HepG2 (cell line): ENCODE measurements at regions not wholly inside any gene's neighbourhood (a gene's known extent, or its start where the extent isn't known, plus 50 kb on each side); places are given as distances from the start of the nearest gene placed in this dataset.

Source experiments
- ATAC-seq: fragments of 200-7000 bp; cut with Tn5 transposase; 3 replicates; pipeline ENCODE4 v1.9.1; 2020; ENCODE audit warnings: mild to moderate bottlenecking, moderate library complexity
- BruUV-seq: library from RNA; stranded (reverse); fragments of 400-500 nt; replicated peaks from 2 replicates; lab custom pipeline; 2021; lab: Mats Ljungman, UMichigan
- CTCF ChIA-PET: fragments of 300-600 bp; formaldehyde crosslinking; extraction: SDS; loops from one replicate; lab custom pipeline; 2021; ENCODE audit warnings: low total read pairs, inconsistent platforms, low intra/inter-chr PET ratio; lab: Yijun Ruan, JAX
- POLR2A ChIA-PET: fragments of 350-600 bp; sonication (Branson Sonifier 250); formaldehyde crosslinking; loops from one replicate; lab custom pipeline; 2020; ENCODE audit warnings: antibody characterized with exemption, inconsistent platforms; lab: Yijun Ruan, JAX
- DNase-seq: peaks from one replicate; pipeline ENCODE4 v3.0.0-alpha.2; 2015; ENCODE audit warnings: low spot score
- FAIRE-seq: peaks from 3 replicates; lab custom pipeline; 2011; peaks lifted over from hg19 to GRCh38; lab: Jason Lieb, UNC
- H2AFZ ChIP-seq: one replicate; pipeline ENCODE4 v1.6.1; 2011; ENCODE audit warnings: low read length, inconsistent platforms
- H3K27ac ChIP-seq: fragments of 300-600 bp; 3 replicates; pipeline ENCODE4 v1.8.0; 2011; ENCODE audit warnings: mixed run types, mild to moderate bottlenecking, mixed read lengths, low read length, inconsistent platforms; ENCODE audit not compliant: insufficient read depth; ENCODE audit errors: extremely low read length
- H3K27me3 ChIP-seq, 2 experiments: fragments of 200-600 bp in 1 of 2; 2 replicates in 1 of 2; 3 replicates in 1 of 2; pipeline versions ENCODE4 v1.6.0 to v1.8.0; 2011; ENCODE audit warnings: low read length in 2 of 2, mild to moderate bottlenecking in 2 of 2, moderate library complexity in 2 of 2, inconsistent platforms in 1 of 2; ENCODE audit not compliant: insufficient read depth in 2 of 2, control insufficient read depth in 1 of 2
- H3K36me3 ChIP-seq, 2 experiments: fragments of 200-600 bp in 1 of 2; replicated peaks in 1 of 2; 2 replicates in 1 of 2; 3 replicates in 1 of 2; pipeline versions ENCODE4 v1.5.1 to v1.8.0; 2011; ENCODE audit warnings: low read length in 2 of 2, inconsistent platforms in 1 of 2; ENCODE audit not compliant: insufficient read depth in 2 of 2, control insufficient read depth in 1 of 2
- H3K4me1 ChIP-seq: 2 replicates; pipeline ENCODE4 v1.5.1; 2012; ENCODE audit warnings: low read length, inconsistent platforms; ENCODE audit not compliant: insufficient read depth
- H3K4me2 ChIP-seq: 2 replicates; pipeline ENCODE4 v1.6.0; 2011; ENCODE audit warnings: low read depth, low read length, inconsistent platforms
- H3K4me3 ChIP-seq, 3 experiments: fragments of 200-600 bp in 1 of 3; sonication (generic), shearing (Covaris generic) in 1 of 3; replicated peaks in 1 of 3; 2 replicates each; pipeline ENCODE4 v1.5.1; 2011 to 2016; ENCODE audit warnings: low read length in 3 of 3, inconsistent platforms in 2 of 3, low read depth in 2 of 3, mild to moderate bottlenecking in 2 of 3, control low read depth in 1 of 3, mixed read lengths in 1 of 3; ENCODE audit not compliant: insufficient read depth in 1 of 3
- H3K79me2 ChIP-seq: one replicate; pipeline ENCODE4 v1.6.1; 2011; ENCODE audit warnings: low read length, inconsistent platforms; ENCODE audit not compliant: insufficient read depth
- H3K9ac ChIP-seq: 2 replicates; pipeline ENCODE4 v1.6.0; 2011; ENCODE audit warnings: mild to moderate bottlenecking, low read depth, low read length, inconsistent platforms; ENCODE audit not compliant: insufficient read depth
- H3K9me3 ChIP-seq: 2 replicates; pipeline ENCODE4 v1.5.1; 2012; ENCODE audit warnings: mild to moderate bottlenecking, low read length
- H4K20me1 ChIP-seq: 2 replicates; pipeline ENCODE4 v1.6.0; 2011; ENCODE audit warnings: inconsistent platforms, mild to moderate bottlenecking, low read length, moderate library complexity; ENCODE audit not compliant: insufficient read depth
- FOSL2 ChIP-seq: sonication (generic); formaldehyde crosslinking; IDR thresholded peaks from 2 replicates; pipeline ENCODE4 v1.4.0; 2020; ENCODE audit warnings: missing genetic modification reagents
- HDAC6 ChIP-seq: fragments of 200-600 bp; sonication (generic); IDR thresholded peaks from 2 replicates; pipeline ENCODE4 v1.7.0; 2017; ENCODE audit warnings: mild to moderate bottlenecking, antibody characterized with exemption, low read length, low read depth
- KLF16 ChIP-seq, 2 experiments: sonication (generic) in 1 of 2; formaldehyde crosslinking in 1 of 2; IDR thresholded peaks; 2 replicates each; pipeline versions ENCODE4 v1.6.1 to v1.8.0; 2016 to 2023; ENCODE audit warnings: missing genetic modification reagents in 2 of 2, missing compliant biosample characterization in 1 of 2
- NAIF1 ChIP-seq: sonication (generic); formaldehyde crosslinking; IDR thresholded peaks from 2 replicates; pipeline ENCODE4 v1.5.0; 2020; ENCODE audit warnings: mild to moderate bottlenecking, missing genetic modification reagents, borderline replicate concordance
- NFKB2 ChIP-seq: sonication (generic); formaldehyde crosslinking; IDR thresholded peaks from 2 replicates; pipeline ENCODE4 v1.4.0; 2020; ENCODE audit warnings: missing genetic modification reagents, borderline replicate concordance
- RBM22 ChIP-seq: fragments of 200-400 bp; formaldehyde crosslinking; optimal IDR thresholded peaks from 2 replicates; pipeline ENCODE3; 2017; ENCODE audit warnings: mild to moderate bottlenecking, low read length, moderate library complexity
- ZFP36 ChIP-seq: fragments of 150-350 bp; IDR thresholded peaks from 2 replicates; pipeline ENCODE4 v1.6.1; 2018; ENCODE audit warnings: borderline replicate concordance, low read length, low read depth; ENCODE audit not compliant: partially characterized antibody
- ZNF296 ChIP-seq: sonication (generic); formaldehyde crosslinking; conservative IDR thresholded peaks from 2 replicates; pipeline ENCODE4 v1.5.0; 2020; ENCODE audit warnings: mild to moderate bottlenecking, missing genetic modification reagents
- ZNF558 ChIP-seq: sonication (generic); formaldehyde crosslinking; IDR thresholded peaks from 2 replicates; pipeline ENCODE4 v1.9.0; 2022; ENCODE audit warnings: mild to moderate bottlenecking, missing genetic modification reagents, borderline replicate concordance
- ZNF562 ChIP-seq: sonication (generic); formaldehyde crosslinking; IDR thresholded peaks from 2 replicates; pipeline ENCODE4 v1.8.0; 2022; ENCODE audit warnings: missing genetic modification reagents, borderline replicate concordance
- ZNF891 ChIP-seq: sonication (generic); formaldehyde crosslinking; IDR thresholded peaks from 2 replicates; pipeline ENCODE4 v1.5.0; 2020; ENCODE audit warnings: mild to moderate bottlenecking, missing genetic modification reagents
- WGBS: methylation state at CpG from one replicate; pipeline ENCODE4 v1.1.6; 2017; ENCODE audit warnings: low lambda C conversion rate; 5-methylcytosine and 5-hydroxymethylcytosine counted together
- in situ Hi-C: cut with HindIII; loops from 2 replicates; pipeline ENCODE4 v1.10.0; 2017; ENCODE audit warnings: low pct_unique_long_range_greater_than_20kb; ENCODE audit not compliant: extremely low pct_ligation_motif_present
- intact Hi-C: fragments of 100-400 bp; cut with micrococcal nuclease; formaldehyde crosslinking; loops from one replicate; pipeline ENCODE4 v1.10.0; 2022; ENCODE audit not compliant: unreplicated experiment

- no peak for TF ChIP-seq KLF16 (CRISPR knock-in tag; IDR thresholded peaks at IDR 0.05)
- no peak for TF ChIP-seq HDAC6
- TF ChIP-seq FOSL2 (CRISPR knock-in tag), result no peak
- no peak for TF ChIP-seq RBM22
- no peak for TF ChIP-seq NFKB2 (CRISPR knock-in tag)
- TF ChIP-seq ZNF891 (CRISPR knock-in tag), result no peak
- TF ChIP-seq NAIF1, result no peak
- TF ChIP-seq ZNF296 (CRISPR knock-in tag), result no peak
- no peak for TF ChIP-seq ZNF558 (CRISPR knock-in tag)
These were observed 1076.1 kb upstream of the ADGRB3 start (continued) for GRCh38 chr6:67558985-67559384.

DNA sequence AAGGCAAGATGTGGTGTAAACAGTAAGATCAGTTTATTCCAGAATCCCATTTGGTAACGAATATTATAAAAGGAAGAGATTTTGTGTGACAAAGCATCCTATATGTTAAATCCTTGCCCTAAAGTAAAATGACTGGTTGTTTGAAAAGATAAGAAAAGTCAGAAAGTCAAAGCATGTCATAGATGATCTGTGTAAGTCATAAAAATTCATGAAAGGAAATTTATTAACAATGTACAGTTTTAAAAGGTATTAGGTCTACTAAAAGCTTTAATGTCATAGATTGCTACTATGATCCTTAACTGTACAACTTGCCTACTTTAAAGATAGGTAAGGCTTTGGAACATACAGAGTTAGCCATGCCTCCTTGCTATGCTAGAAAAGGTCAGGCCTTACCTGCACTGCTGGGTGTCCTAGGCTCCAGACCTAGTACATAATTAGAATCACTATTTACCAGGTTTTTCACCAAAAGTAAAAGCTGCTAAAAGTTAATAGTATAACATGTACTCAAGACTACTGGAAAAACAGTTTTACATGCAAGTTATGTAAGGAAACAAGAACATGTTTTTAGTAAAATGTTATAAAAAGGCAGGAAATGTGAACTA is 1090.1 kb upstream of the ADGRB3 start:
- H3K9me3 ChIP-seq, result peaks cover 80% of the 10 kb centered on the region
- CTCF ChIA-PET, result no interaction called here
- ATAC-seq, result no peak
- in situ Hi-C loops (no loop called here), intact Hi-C loops (no loop called here)
- H3K36me3 ChIP-seq, result no peaks in the 10 kb centered on the region
- TF ChIP-seq ZFP36, result peak; percentile 12
- no peak for TF ChIP-seq ZNF562 (CRISPR knock-in tag)
- no peak for FAIRE-seq
- no peak overlapping the region for H2AFZ ChIP-seq
- no peak for DNase-seq
- H3K4me1 ChIP-seq, result no peaks in the 10 kb centered on the region
- no peaks in the 10 kb centered on the region for H4K20me1 ChIP-seq
- no peak overlapping the region for H3K27ac ChIP-seq
- WGBS, result 3% methylated on average over 1 of the region's 1 CpG
- H3K79me2 ChIP-seq, result no peaks in the 10 kb centered on the region
- POLR2A ChIA-PET, result no interaction called here
- BruUV-seq, result no TSS peak
- no peak overlapping the region for H3K4me3 ChIP-seq
- H3K27me3 ChIP-seq, result no peaks in the 10 kb centered on the region
- H3K9ac ChIP-seq, result no peak overlapping the region
- H3K4me2 ChIP-seq, result no peak overlapping the region
